Trophoblast cell (in vitro differentiated cells and primary cell): ENCODE measurements at regions not wholly inside any gene's neighbourhood (a gene's known extent, or its start where the extent isn't known, plus 50 kb on each side); places are given as distances from the start of the nearest gene placed in this dataset.

ENCODE experiments used
- DNase-seq, 2 donors: peaks; one replicate each; pipeline ENCODE4 v3.0.0-alpha.2; 2016
- H2AFZ ChIP-seq: 2 replicates; pipeline ENCODE4 v1.6.1; 2013; ENCODE audit warnings: low read length, moderate library complexity, mild to moderate bottlenecking; ENCODE audit not compliant: insufficient read depth, poor library complexity
- H2AK5ac ChIP-seq: 2 replicates; pipeline ENCODE4 v1.6.1; 2013; ENCODE audit warnings: mild to moderate bottlenecking, low read length
- H2BK120ac ChIP-seq: 2 replicates; pipeline ENCODE4 v1.6.1; 2013; ENCODE audit warnings: low read length, mild to moderate bottlenecking, moderate library complexity; ENCODE audit not compliant: insufficient read depth, poor library complexity
- H2BK12ac ChIP-seq: 2 replicates; pipeline ENCODE4 v1.6.1; 2013; ENCODE audit warnings: mild to moderate bottlenecking, low read length, moderate library complexity
- H2BK5ac ChIP-seq: 2 replicates; pipeline ENCODE4 v1.6.1; 2013; ENCODE audit warnings: low read length, low read depth, moderate library complexity, mild to moderate bottlenecking; ENCODE audit not compliant: poor library complexity
- H3K14ac ChIP-seq: 2 replicates; pipeline ENCODE4 v1.6.1; 2013; ENCODE audit warnings: mild to moderate bottlenecking, low read length
- H3K18ac ChIP-seq: 2 replicates; pipeline ENCODE4 v1.6.1; 2013; ENCODE audit warnings: mild to moderate bottlenecking, low read length
- H3K23ac ChIP-seq: 2 replicates; pipeline ENCODE4 v1.6.1; 2013; ENCODE audit warnings: low read length
- H3K27ac ChIP-seq: 2 replicates; pipeline ENCODE4 v1.5.1; 2013; ENCODE audit warnings: low read depth, mild to moderate bottlenecking, inconsistent platforms, low read length, moderate library complexity
- H3K27me3 ChIP-seq: 2 replicates; pipeline ENCODE4 v1.6.1; 2013; ENCODE audit warnings: inconsistent platforms, mild to moderate bottlenecking, low read length, moderate library complexity; ENCODE audit not compliant: insufficient read depth
- H3K36me3 ChIP-seq, 2 experiments: 1 replicate in 1 of 2; 2 replicates in 1 of 2; pipeline ENCODE4 v1.6.1; 2013; ENCODE audit warnings: low read length in 2 of 2, mild to moderate bottlenecking in 2 of 2, moderate library complexity in 1 of 2; ENCODE audit not compliant: insufficient read depth in 2 of 2, control insufficient read depth in 1 of 2
- H3K4ac ChIP-seq: 2 replicates; pipeline ENCODE4 v1.6.1; 2013; ENCODE audit warnings: low read depth, mild to moderate bottlenecking, low read length, moderate library complexity
- H3K4me1 ChIP-seq, 2 experiments: 1 replicate in 1 of 2; 2 replicates in 1 of 2; pipeline ENCODE4 v1.6.1; 2013; ENCODE audit warnings: low read length in 2 of 2, mild to moderate bottlenecking in 2 of 2, moderate library complexity in 1 of 2; ENCODE audit not compliant: insufficient read depth in 2 of 2, control insufficient read depth in 1 of 2
- H3K4me2 ChIP-seq: 2 replicates; pipeline ENCODE4 v1.6.1; 2013; ENCODE audit warnings: inconsistent platforms, mild to moderate bottlenecking, low read length, moderate library complexity
- H3K4me3 ChIP-seq: 2 replicates; pipeline ENCODE4 v1.5.1; 2013; ENCODE audit warnings: mild to moderate bottlenecking, low read depth, low read length, inconsistent platforms
- H3K79me1 ChIP-seq: one replicate; pipeline ENCODE4 v1.6.1; 2013; ENCODE audit warnings: low read length
- H3K79me2 ChIP-seq: 2 replicates; pipeline ENCODE4 v1.6.1; 2013; ENCODE audit warnings: low read length, mild to moderate bottlenecking; ENCODE audit not compliant: control insufficient read depth, insufficient read depth, poor library complexity
- H3K9ac ChIP-seq: 2 replicates; pipeline ENCODE4 v1.6.1; 2013; ENCODE audit warnings: mild to moderate bottlenecking, low read length
- H3K9me3 ChIP-seq: 2 replicates; pipeline ENCODE4 v1.6.1; 2013; ENCODE audit warnings: low read depth, mild to moderate bottlenecking, control low read depth, inconsistent platforms, low read length; ENCODE audit not compliant: insufficient read depth
- H4K12ac ChIP-seq: 2 replicates; pipeline ENCODE4 v1.6.1; 2013; ENCODE audit warnings: low read depth, mild to moderate bottlenecking, low read length, moderate library complexity
- H4K8ac ChIP-seq: 2 replicates; pipeline ENCODE4 v1.6.1; 2013; ENCODE audit warnings: low read depth, mild to moderate bottlenecking, low read length, moderate library complexity
- H4K91ac ChIP-seq: one replicate; pipeline ENCODE4 v1.6.1; 2013; ENCODE audit warnings: low read depth, mild to moderate bottlenecking, low read length, moderate library complexity
- WGBS: extraction: QIAGEN DNeasy Blood & Tissue Kit; methylation state at CpG from one replicate; pipeline ENCODE4 v1.1.7; 2013; ENCODE audit warnings: missing lambda C conversion rate; ENCODE audit not compliant: insufficient read length, insufficient coverage; ENCODE audit errors: extremely low coverage; 5-methylcytosine and 5-hydroxymethylcytosine counted together

DNA sequence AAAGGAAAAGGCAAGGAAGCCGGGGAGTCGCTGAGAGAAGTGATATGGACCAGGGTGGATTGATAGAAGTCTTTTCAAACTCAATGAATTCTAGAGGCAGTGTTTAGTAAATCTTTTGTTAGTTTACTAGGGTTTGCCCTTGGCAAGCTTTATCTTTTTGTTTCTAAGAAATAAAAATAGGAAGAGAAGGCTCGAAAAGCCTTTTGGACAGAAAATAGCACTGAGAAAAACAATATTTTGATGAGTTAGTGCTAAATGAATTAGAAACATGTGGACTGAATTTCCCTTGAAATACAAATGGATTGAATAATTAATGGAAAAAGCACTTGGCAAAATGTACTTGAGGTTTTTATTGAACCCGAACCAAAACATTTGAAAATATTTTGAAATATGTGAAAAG is 121.8 kb upstream of the SPAG17 start:
- H2AFZ ChIP-seq, result no peak overlapping the region
- no peak overlapping the region for H2BK5ac ChIP-seq

GRCh38 chr1:118304722-118305359 is 119.8 kb upstream of the SPAG17 start:
- H3K36me3 ChIP-seq, result no peaks in the 10 kb centered on the region
- H3K9ac ChIP-seq, result no peak overlapping the region
- H4K91ac ChIP-seq, result no peak overlapping the region
- no peaks in the 10 kb centered on the region for H3K79me2 ChIP-seq
- H4K8ac ChIP-seq, result no peak overlapping the region
- no peak overlapping the region for H2BK12ac ChIP-seq
- DNase-seq, result no peak
- H3K27me3 ChIP-seq, result no peaks in the 10 kb centered on the region
- no peaks in the 10 kb centered on the region for H3K9me3 ChIP-seq
- no peak overlapping the region for H3K4me2 ChIP-seq
- no peak overlapping the region for H3K14ac ChIP-seq
- H3K18ac ChIP-seq, result no peak overlapping the region
- H2BK5ac ChIP-seq, result no peak overlapping the region
- H3K4me1 ChIP-seq, result peaks cover 2 to 5% of the 10 kb centered on the region in 2 experiments
- H3K4ac ChIP-seq, result no peak overlapping the region
- no peak overlapping the region for H3K23ac ChIP-seq
- H3K79me1 ChIP-seq, result peaks cover under 1% of the 10 kb centered on the region
- no peak overlapping the region for H3K27ac ChIP-seq
- no peak overlapping the region for H3K4me3 ChIP-seq
- no peak overlapping the region for H2AK5ac ChIP-seq
- H2AFZ ChIP-seq, result no peak overlapping the region
- H4K12ac ChIP-seq, result no peak overlapping the region
- no peak overlapping the region for H2BK120ac ChIP-seq
- WGBS, result no CpG with 5 or more reads among the region's 4 CpGs

More for the DNA sequence above, 121.8 kb upstream of the SPAG17 start:
- DNase-seq, result no peak
- no peak overlapping the region for H3K4me3 ChIP-seq
- H4K12ac ChIP-seq, result no peak overlapping the region
- no peaks in the 10 kb centered on the region for H3K9me3 ChIP-seq
- no CpG with 5 or more reads among the region's 4 CpGs for WGBS
- no peaks in the 10 kb centered on the region for H3K79me1 ChIP-seq
- no peak overlapping the region for H3K14ac ChIP-seq
- peaks cover 2 to 5% of the 10 kb centered on the region in 2 experiments for H3K4me1 ChIP-seq
- no peak overlapping the region for H2BK120ac ChIP-seq
- no peaks in the 10 kb centered on the region for H3K27me3 ChIP-seq
- H3K9ac ChIP-seq, result no peak overlapping the region
- no peaks in the 10 kb centered on the region for H3K36me3 ChIP-seq
- no peak overlapping the region for H2BK12ac ChIP-seq
- no peak overlapping the region for H2AK5ac ChIP-seq
- H3K4me2 ChIP-seq, result no peak overlapping the region
- no peak overlapping the region for H4K91ac ChIP-seq
- no peak overlapping the region for H3K4ac ChIP-seq
- no peak overlapping the region for H3K23ac ChIP-seq
- H3K18ac ChIP-seq, result no peak overlapping the region
- H4K8ac ChIP-seq, result no peak overlapping the region
- no peak overlapping the region for H3K27ac ChIP-seq
- H3K79me2 ChIP-seq, result no peaks in the 10 kb centered on the region

DNA sequence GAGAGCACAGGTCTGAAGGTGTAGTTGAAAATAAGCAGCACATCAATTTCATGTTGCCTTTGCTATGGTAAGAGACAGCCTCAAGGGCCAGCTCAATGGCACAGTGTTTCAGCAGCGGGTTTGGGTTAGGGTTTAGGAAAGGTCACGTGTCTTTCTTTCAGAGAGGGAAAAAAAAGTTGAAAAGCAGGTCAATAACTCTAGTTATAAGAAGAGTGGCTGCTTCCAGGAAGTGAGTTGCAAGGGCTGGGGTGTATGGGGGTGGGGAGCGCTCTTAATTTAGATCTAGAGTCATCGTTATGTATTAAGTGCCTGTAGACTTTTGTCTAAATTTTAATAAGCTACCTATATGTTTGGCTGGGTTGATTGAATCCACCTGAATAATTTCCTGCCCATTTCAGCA is 118.5 kb upstream of the SPAG17 start:
- Histone ChIP-seq H3K27ac (no peak overlapping the region), H3K4ac (no peak overlapping the region), H2BK120ac (no peak overlapping the region), H3K36me3 (no peaks in the 10 kb centered on the region), H3K4me3 (no peak overlapping the region), H3K9ac (no peak overlapping the region), H3K18ac (no peak overlapping the region), H3K79me2 (no peaks in the 10 kb centered on the region), H3K9me3 (no peaks in the 10 kb centered on the region), H2AK5ac (no peak overlapping the region), H4K8ac (no peak overlapping the region), H2AFZ (no peak overlapping the region), H2BK5ac (no peak overlapping the region), H3K14ac (no peak overlapping the region), H3K79me1 (peaks cover 2% of the 10 kb centered on the region), H3K4me1 (peaks cover 2 to 5% of the 10 kb centered on the region in 2 experiments), H4K12ac (no peak overlapping the region), H4K91ac (peak overlapping the region; percentile 43), H3K27me3 (no peaks in the 10 kb centered on the region), H3K23ac (no peak overlapping the region), H3K4me2 (no peak overlapping the region), H2BK12ac (no peak overlapping the region)
- no peak for DNase-seq
- WGBS, result no CpG with 5 or more reads among the region's 4 CpGs

GRCh38 chr1:118303064-118303463 is 118.0 kb upstream of the SPAG17 start:
- Histone ChIP-seq H4K12ac (no peak overlapping the region), H3K23ac (no peak overlapping the region), H3K4me2 (no peak overlapping the region), H3K79me2 (no peaks in the 10 kb centered on the region), H3K4me1 (peaks cover 2 to 7% of the 10 kb centered on the region in 2 experiments), H2AFZ (no peak overlapping the region), H2BK5ac (no peak overlapping the region), H3K36me3 (no peaks in the 10 kb centered on the region), H4K91ac (no peak overlapping the region), H2AK5ac (no peak overlapping the region), H4K8ac (no peak overlapping the region), H3K27ac (no peak overlapping the region), H3K4me3 (no peak overlapping the region), H3K9me3 (no peaks in the 10 kb centered on the region), H3K9ac (no peak overlapping the region), H3K27me3 (no peaks in the 10 kb centered on the region), H3K79me1 (peaks cover 2% of the 10 kb centered on the region), H2BK120ac (no peak overlapping the region), H2BK12ac (no peak overlapping the region), H3K4ac (no peak overlapping the region), H3K18ac (no peak overlapping the region), H3K14ac (no peak overlapping the region)
- no peak for DNase-seq
